Lower lobe of right lung (tissue), 2 donors: ENCODE measurements at regions not wholly inside any gene's neighbourhood (a gene's known extent, or its start where the extent isn't known, plus 50 kb on each side); places are given as distances from the start of the nearest gene placed in this dataset.

Source experiments
- ATAC-seq, 2 donors: fragments of 200-7000 bp; cut with Tn5 transposase; one replicate each; pipeline ENCODE4 v1.9.1; 2020 to 2022; ENCODE audit warnings: mild to moderate bottlenecking in 2 of 2, moderate library complexity in 2 of 2
- DNase-seq: peaks from one replicate; pipeline ENCODE4 v3.0.0-alpha.2; 2020
- H3K27ac ChIP-seq: fragments of 200-600 bp; one replicate; pipeline ENCODE4 v1.8.0; 2022
- H3K27me3 ChIP-seq: fragments of 200-600 bp; one replicate; pipeline ENCODE4 v1.8.0; 2022; ENCODE audit warnings: low read depth
- H3K36me3 ChIP-seq: fragments of 200-600 bp; one replicate; pipeline ENCODE4 v1.8.0; 2022; ENCODE audit warnings: mild to moderate bottlenecking
- H3K4me1 ChIP-seq: fragments of 200-600 bp; one replicate; pipeline ENCODE4 v1.8.0; 2022
- H3K4me3 ChIP-seq: fragments of 200-600 bp; one replicate; pipeline ENCODE4 v1.8.0; 2022; ENCODE audit warnings: mild to moderate bottlenecking
- H3K9me3 ChIP-seq: fragments of 200-600 bp; one replicate; pipeline ENCODE4 v1.8.0; 2022
- intact Hi-C: fragments of 100-400 bp; cut with DNase I; formaldehyde crosslinking; loops from one replicate; pipeline ENCODE4 v1.11.0; 2022
- TF ChIP-seq, protein P1 (sequence below): fragments of 200-600 bp; IDR thresholded peaks from one replicate; pipeline ENCODE4 v1.8.0; 2022; ENCODE audit warnings: antibody characterized with exemption, mild to moderate bottlenecking
- donor health status: DM: no; HTN: yes; CAD: no; lungs with severe emphysema.

DNA sequence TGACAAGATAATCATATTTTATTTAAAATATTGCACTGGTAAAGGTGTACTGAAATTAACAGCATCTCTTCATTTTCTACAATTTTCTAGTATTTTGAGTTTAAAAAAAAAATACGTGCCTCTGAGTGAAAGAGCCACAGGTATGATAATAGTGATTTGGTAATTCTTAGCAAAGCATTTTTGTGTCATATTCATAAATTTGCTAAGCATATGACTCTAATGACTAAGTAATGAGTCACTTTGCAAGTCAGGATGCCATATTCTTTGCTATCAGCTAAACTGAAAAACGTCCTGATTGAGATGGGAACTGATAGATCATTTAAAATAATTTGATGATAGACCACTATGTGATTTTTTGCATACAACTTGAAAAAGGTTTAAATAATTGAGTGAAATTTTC lies 136.1 kb upstream of the IRS2 start:
- no peaks in the 10 kb centered on the region for H3K27me3 ChIP-seq
- no peak overlapping the region for H3K4me3 ChIP-seq
- intact Hi-C loops: no loop called here
- H3K36me3 ChIP-seq: no peaks in the 10 kb centered on the region
- no peak overlapping the region for H3K27ac ChIP-seq
- TF ChIP-seq, protein P1, sequence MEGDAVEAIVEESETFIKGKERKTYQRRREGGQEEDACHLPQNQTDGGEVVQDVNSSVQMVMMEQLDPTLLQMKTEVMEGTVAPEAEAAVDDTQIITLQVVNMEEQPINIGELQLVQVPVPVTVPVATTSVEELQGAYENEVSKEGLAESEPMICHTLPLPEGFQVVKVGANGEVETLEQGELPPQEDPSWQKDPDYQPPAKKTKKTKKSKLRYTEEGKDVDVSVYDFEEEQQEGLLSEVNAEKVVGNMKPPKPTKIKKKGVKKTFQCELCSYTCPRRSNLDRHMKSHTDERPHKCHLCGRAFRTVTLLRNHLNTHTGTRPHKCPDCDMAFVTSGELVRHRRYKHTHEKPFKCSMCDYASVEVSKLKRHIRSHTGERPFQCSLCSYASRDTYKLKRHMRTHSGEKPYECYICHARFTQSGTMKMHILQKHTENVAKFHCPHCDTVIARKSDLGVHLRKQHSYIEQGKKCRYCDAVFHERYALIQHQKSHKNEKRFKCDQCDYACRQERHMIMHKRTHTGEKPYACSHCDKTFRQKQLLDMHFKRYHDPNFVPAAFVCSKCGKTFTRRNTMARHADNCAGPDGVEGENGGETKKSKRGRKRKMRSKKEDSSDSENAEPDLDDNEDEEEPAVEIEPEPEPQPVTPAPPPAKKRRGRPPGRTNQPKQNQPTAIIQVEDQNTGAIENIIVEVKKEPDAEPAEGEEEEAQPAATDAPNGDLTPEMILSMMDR: no peak
- no peaks in the 10 kb centered on the region for H3K4me1 ChIP-seq
- no peak for DNase-seq
- no peaks in the 10 kb centered on the region for H3K9me3 ChIP-seq
- no peak for ATAC-seq

DNA sequence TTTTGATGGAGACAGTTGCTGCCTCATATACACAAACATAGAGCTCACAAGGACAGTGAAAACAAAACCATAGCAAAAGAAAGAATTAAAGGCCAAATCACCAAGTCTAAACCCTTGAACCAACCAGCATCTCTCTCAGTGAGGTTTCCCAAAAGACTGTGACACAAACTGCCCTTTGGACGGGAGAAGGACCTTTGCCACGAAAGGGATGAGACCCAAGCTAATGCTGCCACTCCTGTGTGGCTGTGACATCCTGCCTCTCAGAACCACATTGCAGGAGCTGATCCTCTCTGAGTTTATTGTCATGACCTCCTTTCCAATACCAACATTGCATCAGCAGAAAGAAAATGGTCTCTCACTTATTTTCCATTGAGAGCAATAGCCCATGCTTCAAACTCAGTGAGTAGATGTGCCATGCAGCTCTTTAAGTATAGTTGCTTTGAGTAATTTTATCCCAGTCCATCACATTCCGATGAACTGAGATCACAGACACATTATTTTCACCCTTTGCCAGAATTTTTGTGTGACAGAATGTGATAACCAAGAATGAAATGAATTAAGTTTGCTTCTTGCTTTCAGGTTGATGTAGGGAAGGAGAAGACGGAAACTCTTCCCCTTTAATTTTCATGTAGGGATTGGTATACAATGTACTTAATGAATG lies 133.5 kb upstream of the IRS2 start:
- intact Hi-C loops: no loop called here
- H3K4me1 ChIP-seq: no peaks in the 10 kb centered on the region
- H3K36me3 ChIP-seq: no peaks in the 10 kb centered on the region
- H3K27ac ChIP-seq: no peak overlapping the region
- no peak overlapping the region for H3K4me3 ChIP-seq
- H3K27me3 ChIP-seq: no peaks in the 10 kb centered on the region
- no peak for ATAC-seq
- DNase-seq: no peak
- H3K9me3 ChIP-seq: no peaks in the 10 kb centered on the region
- TF ChIP-seq, protein P1: no peak

DNA sequence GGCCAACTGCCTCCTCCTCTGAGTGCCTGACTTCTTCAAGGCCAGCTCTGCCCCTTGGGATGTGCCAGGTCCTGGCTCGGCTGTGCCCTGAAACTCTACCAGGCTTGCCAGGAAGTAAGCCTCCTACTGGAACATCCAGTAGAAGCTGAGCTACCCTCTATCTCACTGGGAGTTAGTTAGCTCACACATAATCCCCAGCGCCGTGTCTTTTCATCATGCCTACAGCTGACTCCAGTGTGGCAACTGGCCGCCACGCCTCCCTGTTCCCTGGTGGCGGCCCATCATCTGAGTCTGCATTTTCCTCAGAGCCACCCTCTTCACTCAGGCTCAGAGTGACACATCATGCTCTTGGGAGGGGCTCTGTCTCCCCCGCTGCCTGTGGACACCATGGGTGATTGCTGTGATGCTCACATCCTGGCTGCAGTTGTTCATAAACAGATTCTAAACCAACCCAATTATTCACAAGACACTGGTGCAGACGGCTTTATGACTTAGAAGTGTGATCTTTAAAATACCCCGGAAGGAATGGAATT lies 131.9 kb upstream of the IRS2 start:
- DNase-seq (no peak), ATAC-seq (no peak)
- Histone ChIP-seq H3K27me3 (no peaks in the 10 kb centered on the region), H3K36me3 (no peaks in the 10 kb centered on the region), H3K4me3 (no peak overlapping the region), H3K9me3 (no peaks in the 10 kb centered on the region), H3K27ac (no peak overlapping the region), H3K4me1 (no peaks in the 10 kb centered on the region)
- intact Hi-C loops: no loop called here
- TF ChIP-seq, protein P1: no peak

DNA sequence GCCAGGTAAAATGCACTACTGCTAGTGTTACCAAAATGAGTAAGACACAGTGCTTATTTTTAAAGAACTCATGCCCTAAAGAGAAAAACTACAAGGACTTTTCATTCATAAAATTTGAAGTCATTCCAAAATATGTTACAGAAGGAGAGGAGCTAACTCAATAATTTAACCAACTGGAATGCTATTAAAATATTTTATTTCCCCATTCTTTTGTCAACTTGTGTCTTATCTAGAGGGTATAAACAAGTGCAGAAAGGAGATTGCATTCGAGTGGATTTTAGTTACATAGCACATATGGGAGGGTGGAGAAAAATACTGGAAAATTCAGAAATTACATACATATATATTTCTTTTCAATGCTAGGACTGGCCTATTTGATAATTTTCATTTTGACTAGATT lies 131.0 kb upstream of the IRS2 start:
- Histone ChIP-seq H3K4me1 (no peaks in the 10 kb centered on the region), H3K27me3 (no peaks in the 10 kb centered on the region), H3K36me3 (no peaks in the 10 kb centered on the region), H3K4me3 (no peak overlapping the region), H3K27ac (no peak overlapping the region), H3K9me3 (no peaks in the 10 kb centered on the region)
- intact Hi-C loops: no loop called here
- TF ChIP-seq, protein P1: no peak
- DNase-seq (no peak), ATAC-seq (no peak)

DNA sequence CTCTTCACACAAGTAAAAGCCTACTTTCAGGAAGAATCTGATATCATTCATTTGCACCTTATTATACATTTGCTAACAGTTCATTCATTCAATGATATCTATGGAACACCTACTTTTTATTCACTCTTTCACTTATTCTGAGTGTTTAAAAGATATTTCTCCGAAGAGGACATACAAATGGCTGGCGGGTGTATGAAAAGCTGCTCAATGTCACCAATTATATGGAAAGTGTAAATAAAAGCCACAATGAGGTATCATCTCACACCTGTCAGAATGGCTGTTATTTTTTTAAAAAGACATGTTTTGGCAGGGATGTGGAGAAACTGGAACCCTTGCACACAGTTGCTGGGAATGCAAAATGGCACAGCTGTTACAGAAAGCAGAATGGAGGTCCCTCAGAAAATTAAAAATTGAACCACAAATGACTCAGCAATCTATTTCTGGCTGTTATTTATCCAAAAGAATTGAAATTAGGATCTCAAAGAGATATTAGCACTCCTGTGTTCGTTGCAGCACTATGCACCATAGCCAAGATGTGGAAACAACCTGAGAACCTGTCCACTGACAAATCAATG lies 127.6 kb upstream of the IRS2 start:
- intact Hi-C loops: no loop called here
- Histone ChIP-seq H3K4me3 (no peak overlapping the region), H3K36me3 (no peaks in the 10 kb centered on the region), H3K27me3 (peaks cover 4% of the 10 kb centered on the region), H3K27ac (no peak overlapping the region), H3K4me1 (no peaks in the 10 kb centered on the region), H3K9me3 (no peaks in the 10 kb centered on the region)
- TF ChIP-seq, protein P1: no peak
- ATAC-seq (no peak), DNase-seq (no peak)
